HG02763 (cell line): ENCODE measurements at regions not wholly inside any gene's neighbourhood (a gene's known extent, or its start where the extent isn't known, plus 50 kb on each side); places are given as distances from the start of the nearest gene placed in this dataset.

ENCODE experiments used
- ATAC-seq: cut with Tn5 transposase; IDR thresholded peaks from one replicate; pipeline ENCODE4 v1.9.1; 2021; ENCODE audit warnings: mild to moderate bottlenecking, moderate library complexity; ENCODE audit not compliant: unreplicated experiment

DNA sequence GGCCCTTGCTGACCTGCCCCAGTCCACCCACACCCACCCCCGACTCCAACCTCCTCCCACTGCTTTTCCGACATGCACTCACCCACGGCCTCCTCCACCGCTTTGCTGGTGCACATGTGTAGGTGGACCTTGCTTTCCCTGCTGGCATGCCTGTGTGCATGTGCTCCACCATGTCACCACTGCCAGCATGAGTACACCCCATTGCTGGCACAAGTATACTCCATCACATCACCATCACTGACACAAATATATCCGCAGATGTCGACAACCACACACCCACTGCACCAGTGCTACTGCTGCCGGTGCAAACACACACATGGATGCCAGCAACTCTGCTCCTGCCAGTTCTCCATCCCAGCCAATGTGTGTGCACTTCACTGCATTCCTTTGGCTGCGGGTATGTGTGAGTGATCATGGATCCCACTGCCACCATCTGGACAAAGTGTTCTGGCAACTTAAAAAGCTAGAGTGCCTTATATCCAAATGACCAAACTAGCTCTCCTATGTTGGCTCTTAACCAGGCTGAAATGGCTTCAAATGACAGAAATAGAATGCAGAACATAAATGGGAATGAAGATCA is 1072.3 kb downstream of the RAPGEF2 start:
- no peak for ATAC-seq

DNA sequence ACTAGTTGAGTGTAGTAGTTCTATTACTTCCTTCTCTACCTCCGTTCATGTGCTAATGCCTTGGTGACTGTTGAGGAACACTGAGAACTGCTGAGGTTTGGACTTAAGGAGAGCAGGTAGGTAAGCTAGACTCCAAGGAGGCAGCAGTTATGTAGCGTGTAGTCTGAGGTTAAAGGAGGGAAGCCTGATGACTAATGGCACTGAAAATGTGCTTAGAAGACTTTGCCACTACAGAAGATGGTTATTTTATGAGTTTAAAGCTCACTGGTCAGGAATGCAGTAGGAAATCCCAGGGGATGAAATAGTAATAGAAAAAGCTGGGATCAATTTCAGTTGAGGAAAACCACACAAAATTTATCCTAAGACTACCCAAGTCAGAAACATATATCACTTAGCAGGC is 1077.3 kb downstream of the RAPGEF2 start:
- no peak for ATAC-seq

DNA sequence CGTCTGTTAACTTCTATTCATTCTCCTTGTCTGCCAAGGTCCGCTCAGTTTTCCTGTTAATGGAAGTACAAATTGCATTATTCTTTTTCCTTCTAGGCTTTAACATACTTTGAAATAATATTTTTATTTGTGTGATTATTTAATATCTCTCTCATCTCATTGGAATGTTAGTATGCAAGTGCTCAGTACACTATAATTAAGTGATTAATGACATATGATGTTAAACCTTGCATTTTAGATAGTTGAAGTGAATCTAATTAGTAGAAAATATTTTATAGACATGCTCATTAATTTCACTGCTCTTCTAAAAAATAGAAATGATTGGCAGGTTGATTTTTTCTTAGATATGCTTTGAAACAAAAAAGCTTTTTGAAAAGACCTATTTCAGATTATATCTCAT is 1079.8 kb downstream of the RAPGEF2 start:
- no peak for ATAC-seq

- ATAC-seq: no peak
Measured at GRCh38 chr4:160184884-160185283, 1082.0 kb downstream of the RAPGEF2 start.

DNA sequence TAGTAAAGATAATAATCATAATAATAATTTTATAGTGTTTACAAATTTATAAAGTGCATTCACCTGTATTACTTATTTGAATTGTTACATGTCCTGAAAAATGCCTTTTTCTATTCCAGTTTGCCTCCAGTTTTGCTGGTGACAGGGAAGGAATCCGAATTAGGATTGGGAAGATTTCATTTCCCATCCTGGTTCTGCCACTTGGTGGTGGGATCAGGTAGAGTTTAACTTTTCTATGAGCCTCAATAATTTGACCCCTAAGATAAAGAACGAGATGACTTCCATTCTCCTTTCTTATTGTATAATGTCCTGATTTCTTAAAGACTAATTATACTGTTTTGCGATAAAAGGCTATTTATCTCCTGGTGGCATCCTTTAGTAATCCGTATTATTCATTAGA is 1090.9 kb downstream of the RAPGEF2 start:
- ATAC-seq: no peak

GRCh38 chr4:160194716-160195115 is 1091.8 kb downstream of the RAPGEF2 start:
- no peak for ATAC-seq

- ATAC-seq: no peak
Measured at GRCh38 chr4:160202802-160203201, 1099.9 kb downstream of the RAPGEF2 start.

GRCh38 chr4:160212078-160212477 is 1109.2 kb downstream of the RAPGEF2 start:
- ATAC-seq: no peak

- ATAC-seq: no peak
Measured at GRCh38 chr4:160213366-160213765, 1110.5 kb downstream of the RAPGEF2 start.

DNA sequence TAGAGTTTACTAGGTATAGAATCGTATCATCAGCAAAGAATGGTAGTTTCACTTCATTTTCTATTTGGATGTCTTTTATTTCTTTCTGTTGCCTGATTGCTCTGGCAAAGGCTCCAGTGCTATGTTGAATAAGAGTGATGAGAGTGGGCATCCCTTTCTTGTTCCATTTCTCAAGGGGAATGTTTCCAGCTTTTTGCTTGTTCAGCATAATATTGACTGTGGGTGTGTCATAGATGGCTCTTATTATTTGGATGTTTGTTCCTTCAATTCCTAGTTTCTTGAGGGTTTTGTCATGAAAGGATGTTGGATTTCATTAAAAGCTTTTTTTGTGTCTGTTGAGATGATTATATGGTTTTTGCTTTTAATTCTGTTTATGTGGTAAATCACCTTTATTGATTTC is 1114.5 kb downstream of the RAPGEF2 start:
- no peak for ATAC-seq

DNA sequence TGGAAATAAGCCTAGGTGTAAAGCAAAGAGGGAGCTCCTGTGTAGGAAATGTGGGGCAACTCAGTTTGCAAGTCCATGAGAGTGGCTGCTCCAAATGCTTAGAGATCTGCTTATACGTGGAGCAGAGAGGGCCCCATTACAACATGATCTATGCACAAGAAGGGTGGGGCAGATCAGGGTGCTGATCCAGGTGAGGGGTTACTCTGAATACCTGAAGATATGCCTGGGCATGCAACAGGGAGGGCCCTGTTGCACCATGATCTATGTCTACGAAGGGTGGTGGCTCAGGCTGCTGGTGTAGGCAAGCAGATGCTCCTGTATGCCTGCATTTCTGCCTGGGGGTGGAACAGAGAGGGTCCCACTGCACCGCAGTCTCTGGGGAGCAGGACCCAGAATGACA is 1121.2 kb downstream of the RAPGEF2 start:
- no peak for ATAC-seq

DNA sequence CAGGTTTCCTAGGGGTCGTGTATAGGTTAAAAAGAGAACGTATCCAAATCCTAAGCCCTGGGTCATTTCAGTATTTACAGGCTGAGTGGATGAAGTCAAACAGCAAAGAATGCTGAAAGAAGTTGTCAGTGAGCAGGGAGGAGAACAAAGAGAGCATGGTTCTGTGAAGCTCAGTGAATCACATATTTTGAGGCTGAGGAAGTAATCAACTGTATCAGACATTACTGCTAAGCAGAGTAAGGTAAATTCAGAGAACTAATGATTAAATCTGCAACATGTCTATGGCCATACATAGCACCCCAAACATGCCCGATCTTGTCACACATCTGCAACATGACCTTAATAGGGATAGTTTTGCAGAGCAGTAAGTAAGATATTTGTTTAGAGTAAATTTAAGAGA is 1130.3 kb downstream of the RAPGEF2 start:
- no peak for ATAC-seq

- no peak for ATAC-seq
Measured at GRCh38 chr4:160235285-160235684, 1132.4 kb downstream of the RAPGEF2 start.

DNA sequence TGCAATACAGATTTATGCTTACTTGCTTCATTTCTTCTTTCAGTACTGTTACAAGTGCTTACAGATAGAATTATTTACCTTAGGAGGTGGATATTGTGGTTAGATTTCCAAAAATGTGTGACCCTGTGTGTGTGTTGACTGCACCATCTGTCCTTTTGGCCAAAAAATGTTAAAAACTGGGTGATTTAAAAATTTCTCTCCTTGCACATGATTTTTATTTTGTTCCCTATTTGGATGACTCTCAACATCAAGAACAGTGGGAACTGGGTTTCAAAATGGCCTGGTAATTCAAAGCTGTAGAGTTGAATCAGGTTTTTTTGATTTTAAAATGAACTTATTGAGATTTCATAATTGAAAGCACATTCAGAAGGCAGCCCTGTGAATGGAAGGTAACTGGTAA is 1132.9 kb downstream of the RAPGEF2 start:
- ATAC-seq: no peak

DNA sequence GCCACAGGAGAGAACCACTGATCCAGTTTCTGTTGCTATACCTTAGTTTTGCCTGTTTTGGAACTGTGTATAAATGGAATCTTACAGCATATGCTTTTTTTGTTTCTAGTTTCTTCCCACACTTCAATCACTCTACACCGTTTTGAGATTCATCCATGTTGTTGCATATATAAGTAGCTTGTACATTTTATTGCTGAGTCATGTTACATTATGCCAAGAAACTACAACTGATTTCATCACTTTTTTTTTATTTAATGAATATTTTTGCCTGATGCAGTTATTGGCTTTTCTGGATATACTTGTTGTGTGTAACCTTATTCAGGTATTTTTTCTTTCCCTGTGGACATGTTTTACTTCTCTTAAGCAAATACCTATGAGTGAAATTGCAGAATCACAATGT is 1135.9 kb downstream of the RAPGEF2 start:
- ATAC-seq: no peak

- no peak for ATAC-seq
Measured at GRCh38 chr4:160247091-160247656, 1144.3 kb downstream of the RAPGEF2 start.

- no peak for ATAC-seq
Measured at GRCh38 chr4:160251522-160252170, 1148.8 kb downstream of the RAPGEF2 start.

DNA sequence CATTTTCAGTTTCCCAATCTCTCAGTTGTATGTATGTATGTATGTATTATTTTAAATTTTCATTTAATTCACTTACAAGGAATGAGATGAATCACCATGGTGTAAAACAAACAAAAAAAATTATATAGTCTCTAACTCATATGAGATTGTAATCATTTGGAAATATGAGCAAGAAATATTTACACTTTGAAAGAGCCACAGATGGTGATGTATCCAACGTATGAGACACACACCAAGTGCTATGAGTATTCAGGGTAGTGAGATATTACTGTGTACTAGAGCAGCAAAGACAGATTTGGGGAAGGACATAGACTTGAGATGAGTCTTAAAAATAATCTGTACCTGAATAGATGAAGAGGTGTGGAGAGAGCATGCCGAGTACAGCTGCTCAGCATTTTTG is 1154.4 kb downstream of the RAPGEF2 start:
- ATAC-seq: no peak

- no peak for ATAC-seq
Measured at GRCh38 chr4:160265014-160265413, 1162.1 kb downstream of the RAPGEF2 start.

DNA sequence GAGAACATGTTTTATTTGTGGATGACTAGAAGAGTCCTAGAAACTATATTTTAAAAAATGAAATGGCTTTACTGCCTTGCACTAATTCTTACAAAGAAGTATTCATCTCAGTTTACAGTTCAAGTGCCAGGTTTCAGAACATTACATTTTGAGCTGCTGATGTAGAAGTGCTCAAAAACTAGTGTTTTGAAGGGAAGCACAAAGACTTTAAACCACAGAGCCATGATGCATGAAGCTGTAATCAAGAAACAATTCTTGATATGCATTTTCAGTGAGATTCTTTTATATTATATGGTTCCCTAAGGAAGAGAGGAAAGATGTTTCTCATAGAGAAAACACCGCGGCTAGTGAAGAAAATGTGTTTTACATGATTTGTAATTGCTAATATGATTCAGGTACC is 1163.0 kb downstream of the RAPGEF2 start:
- no peak for ATAC-seq

- no peak for ATAC-seq
Measured at GRCh38 chr4:160276785-160277325, 1174.0 kb downstream of the RAPGEF2 start.

GRCh38 chr4:160283081-160283480 is 1180.2 kb downstream of the RAPGEF2 start:
- no peak for ATAC-seq
